Uterus (tissue), 2 donors: ENCODE measurements at regions not wholly inside any gene's neighbourhood (a gene's known extent, or its start where the extent isn't known, plus 50 kb on each side); places are given as distances from the start of the nearest gene placed in this dataset.

Experiments used
- POLR2A ChIP-seq, 2 donors: fragments of 450-650 bp; IDR thresholded peaks; one replicate each; pipeline ENCODE4 v1.6.1; 2016; ENCODE audit warnings: antibody characterized with exemption in 2 of 2, mild to moderate bottlenecking in 1 of 2, moderate library complexity in 1 of 2
- TF ChIP-seq, protein P1 (sequence below), 4 experiments: fragments of 200-600 bp in 2 of 4; fragments of 450-650 bp in 2 of 4; sonication (generic) in 2 of 4; IDR thresholded peaks; one replicate each; pipeline ENCODE4 v1.5.1; 2016 to 2019; ENCODE audit warnings: antibody characterized with exemption in 4 of 4, mild to moderate bottlenecking in 2 of 4, moderate library complexity in 1 of 4

DNA sequence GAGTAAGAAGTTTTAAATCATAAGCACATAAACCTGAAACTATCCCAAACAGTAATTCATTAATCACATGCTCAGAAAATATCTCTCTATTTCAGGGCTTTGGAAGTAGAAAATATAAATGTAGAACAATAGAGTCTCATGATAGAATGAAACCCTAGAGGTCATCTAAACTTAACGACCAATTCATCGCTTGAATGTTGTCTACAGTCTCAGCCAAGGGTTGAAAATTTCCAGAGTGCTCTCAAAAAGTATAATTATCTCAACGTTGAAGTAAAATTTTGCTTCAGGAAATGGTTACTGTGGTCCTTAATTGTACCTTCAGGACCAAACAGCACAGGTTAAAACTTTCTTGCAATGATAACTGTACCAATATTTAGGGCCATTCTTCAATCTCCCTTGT lies 1053.6 kb upstream of the SEL1L start:
- no peak for TF ChIP-seq POLR2A (IDR thresholded peaks at IDR 0.05)
- TF ChIP-seq, protein P1, sequence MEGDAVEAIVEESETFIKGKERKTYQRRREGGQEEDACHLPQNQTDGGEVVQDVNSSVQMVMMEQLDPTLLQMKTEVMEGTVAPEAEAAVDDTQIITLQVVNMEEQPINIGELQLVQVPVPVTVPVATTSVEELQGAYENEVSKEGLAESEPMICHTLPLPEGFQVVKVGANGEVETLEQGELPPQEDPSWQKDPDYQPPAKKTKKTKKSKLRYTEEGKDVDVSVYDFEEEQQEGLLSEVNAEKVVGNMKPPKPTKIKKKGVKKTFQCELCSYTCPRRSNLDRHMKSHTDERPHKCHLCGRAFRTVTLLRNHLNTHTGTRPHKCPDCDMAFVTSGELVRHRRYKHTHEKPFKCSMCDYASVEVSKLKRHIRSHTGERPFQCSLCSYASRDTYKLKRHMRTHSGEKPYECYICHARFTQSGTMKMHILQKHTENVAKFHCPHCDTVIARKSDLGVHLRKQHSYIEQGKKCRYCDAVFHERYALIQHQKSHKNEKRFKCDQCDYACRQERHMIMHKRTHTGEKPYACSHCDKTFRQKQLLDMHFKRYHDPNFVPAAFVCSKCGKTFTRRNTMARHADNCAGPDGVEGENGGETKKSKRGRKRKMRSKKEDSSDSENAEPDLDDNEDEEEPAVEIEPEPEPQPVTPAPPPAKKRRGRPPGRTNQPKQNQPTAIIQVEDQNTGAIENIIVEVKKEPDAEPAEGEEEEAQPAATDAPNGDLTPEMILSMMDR (IDR thresholded peaks at IDR 0.05): no peak
